C4-2B (cell line): ENCODE measurements at regions not wholly inside any gene's neighbourhood (a gene's known extent, or its start where the extent isn't known, plus 50 kb on each side); places are given as distances from the start of the nearest gene placed in this dataset.
"Not testable (repeated sequence)": the region's sequence is repeated elsewhere in the genome, so short reads cannot be mapped to it uniquely, and the experiment has no call there.

Experiments used
- CTCF ChIP-seq: fragments of 450-650 bp; conservative IDR thresholded peaks from 2 replicates; pipeline ENCODE4 v1.5.1; 2017; ENCODE audit warnings: mild to moderate bottlenecking
- ZFX ChIP-seq: fragments of 450-650 bp; IDR thresholded peaks from 2 replicates; pipeline ENCODE4 v1.6.1; 2017

- not testable (repeated sequence) for TF ChIP-seq CTCF, ZFX
These were observed 104.5 kb downstream of the ART5 start for GRCh38 chr11:3537254-3537653.
